HepG2 (cell line): ENCODE measurements at regions not wholly inside any gene's neighbourhood (a gene's known extent, or its start where the extent isn't known, plus 50 kb on each side); places are given as distances from the start of the nearest gene placed in this dataset.

ENCODE experiments used
- FIP1L1 ChIP-seq: fragments of 200-400 bp; formaldehyde crosslinking; IDR thresholded peaks from 2 replicates; pipeline ENCODE4 v1.6.1; 2018; ENCODE audit warnings: low read depth, mild to moderate bottlenecking, low read length, moderate library complexity, borderline replicate concordance; ENCODE audit not compliant: insufficient read depth
- FOXK1 ChIP-seq: sonication (generic); formaldehyde crosslinking; IDR thresholded peaks from 2 replicates; pipeline ENCODE4 v1.4.0; 2020; ENCODE audit warnings: low read depth, missing genetic modification reagents, borderline replicate concordance
- GATAD2A ChIP-seq: IDR thresholded peaks from 2 replicates; pipeline ENCODE4 v1.6.1; 2016
- LCORL ChIP-seq, 2 experiments: fragments of 450-650 bp in 1 of 2; sonication (generic) in 1 of 2; formaldehyde crosslinking in 1 of 2; IDR thresholded peaks; 2 replicates each; pipeline versions ENCODE4 v1.5.0 to v1.6.1; 2017 to 2020; ENCODE audit warnings: antibody characterized with exemption in 1 of 2, missing genetic modification reagents in 1 of 2
- SALL1 ChIP-seq: sonication (generic); formaldehyde crosslinking; IDR thresholded peaks from 2 replicates; pipeline ENCODE4 v1.8.0; 2022; ENCODE audit warnings: mild to moderate bottlenecking, missing genetic modification reagents
- ZMYM4 ChIP-seq: sonication (generic); formaldehyde crosslinking; IDR thresholded peaks from 2 replicates; pipeline ENCODE4 v1.8.1; 2023; ENCODE audit warnings: mild to moderate bottlenecking, missing genetic modification reagents
- ZNF292 ChIP-seq: sonication (generic); formaldehyde crosslinking; IDR thresholded peaks from 2 replicates; pipeline ENCODE4 v1.8.1; 2022; ENCODE audit warnings: mild to moderate bottlenecking, low read depth, missing genetic modification reagents, borderline replicate concordance
- TF ChIP-seq, protein P1 (sequence below): IDR thresholded peaks from 2 replicates; pipeline ENCODE4 v1.4.0; 2020; ENCODE audit warnings: mild to moderate bottlenecking, missing genetic modification reagents
- TF ChIP-seq, protein P2 (sequence below): sonication (generic); formaldehyde crosslinking; IDR thresholded peaks from 2 replicates; pipeline ENCODE4 v1.9.0; 2022; ENCODE audit warnings: low read depth, missing genetic modification reagents

DNA sequence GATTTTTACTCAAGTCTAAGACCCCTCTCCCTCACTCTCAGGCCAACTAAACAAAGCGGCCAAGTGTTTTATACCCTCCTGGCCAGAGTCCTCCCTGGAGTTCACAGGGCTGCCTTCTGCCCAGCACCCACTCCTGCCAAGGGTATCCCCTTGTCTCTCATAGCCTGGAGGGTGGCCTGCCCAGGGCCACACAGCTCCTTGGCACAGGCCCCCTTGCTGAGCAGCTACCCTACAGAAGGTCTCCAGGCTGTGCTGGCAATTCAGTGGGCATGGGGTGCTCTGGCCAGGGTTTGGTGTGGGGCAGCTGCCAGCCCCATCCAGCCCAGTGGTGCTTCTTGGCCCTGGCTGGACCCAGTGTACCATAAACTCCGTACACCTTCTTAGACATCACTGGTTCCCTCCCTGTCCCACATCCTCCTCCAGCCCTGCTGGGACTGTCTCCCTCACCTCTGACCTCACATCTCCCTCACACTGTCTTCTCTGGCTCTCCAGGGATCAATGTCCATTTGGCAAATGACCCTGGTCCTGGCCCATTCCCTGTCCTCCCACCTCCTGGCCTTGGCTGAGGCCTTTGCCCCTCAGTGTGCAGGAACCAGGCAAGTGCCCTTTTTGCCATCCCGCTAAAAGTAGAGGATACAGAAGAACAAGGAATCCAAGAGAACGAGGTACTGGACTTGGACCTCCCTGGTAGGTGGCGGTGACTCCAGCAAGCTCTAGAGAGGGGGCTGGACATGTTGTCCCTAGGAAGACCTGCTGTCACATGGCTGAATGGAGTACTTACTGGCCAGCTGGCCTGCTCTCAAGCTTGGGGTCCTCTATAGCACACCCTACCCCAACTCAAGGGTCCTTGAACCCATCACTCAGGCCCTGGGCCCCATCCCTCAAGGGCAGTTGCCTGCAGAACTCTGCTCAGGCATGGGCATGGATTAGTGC lies 50.0 kb upstream of the TRPM1 start (continued):
- TF ChIP-seq, protein P1, sequence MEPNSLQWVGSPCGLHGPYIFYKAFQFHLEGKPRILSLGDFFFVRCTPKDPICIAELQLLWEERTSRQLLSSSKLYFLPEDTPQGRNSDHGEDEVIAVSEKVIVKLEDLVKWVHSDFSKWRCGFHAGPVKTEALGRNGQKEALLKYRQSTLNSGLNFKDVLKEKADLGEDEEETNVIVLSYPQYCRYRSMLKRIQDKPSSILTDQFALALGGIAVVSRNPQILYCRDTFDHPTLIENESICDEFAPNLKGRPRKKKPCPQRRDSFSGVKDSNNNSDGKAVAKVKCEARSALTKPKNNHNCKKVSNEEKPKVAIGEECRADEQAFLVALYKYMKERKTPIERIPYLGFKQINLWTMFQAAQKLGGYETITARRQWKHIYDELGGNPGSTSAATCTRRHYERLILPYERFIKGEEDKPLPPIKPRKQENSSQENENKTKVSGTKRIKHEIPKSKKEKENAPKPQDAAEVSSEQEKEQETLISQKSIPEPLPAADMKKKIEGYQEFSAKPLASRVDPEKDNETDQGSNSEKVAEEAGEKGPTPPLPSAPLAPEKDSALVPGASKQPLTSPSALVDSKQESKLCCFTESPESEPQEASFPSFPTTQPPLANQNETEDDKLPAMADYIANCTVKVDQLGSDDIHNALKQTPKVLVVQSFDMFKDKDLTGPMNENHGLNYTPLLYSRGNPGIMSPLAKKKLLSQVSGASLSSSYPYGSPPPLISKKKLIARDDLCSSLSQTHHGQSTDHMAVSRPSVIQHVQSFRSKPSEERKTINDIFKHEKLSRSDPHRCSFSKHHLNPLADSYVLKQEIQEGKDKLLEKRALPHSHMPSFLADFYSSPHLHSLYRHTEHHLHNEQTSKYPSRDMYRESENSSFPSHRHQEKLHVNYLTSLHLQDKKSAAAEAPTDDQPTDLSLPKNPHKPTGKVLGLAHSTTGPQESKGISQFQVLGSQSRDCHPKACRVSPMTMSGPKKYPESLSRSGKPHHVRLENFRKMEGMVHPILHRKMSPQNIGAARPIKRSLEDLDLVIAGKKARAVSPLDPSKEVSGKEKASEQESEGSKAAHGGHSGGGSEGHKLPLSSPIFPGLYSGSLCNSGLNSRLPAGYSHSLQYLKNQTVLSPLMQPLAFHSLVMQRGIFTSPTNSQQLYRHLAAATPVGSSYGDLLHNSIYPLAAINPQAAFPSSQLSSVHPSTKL (CRISPR knock-in tag): peak; percentile 20; the same call in 1 of the 2 replicates
- TF ChIP-seq ZMYM4: peak; percentile 71
- TF ChIP-seq GATAD2A (CRISPR knock-in tag): 0 out of 2 replicates have a peak, but pooled peaks have one; percentile 15
- no peak for TF ChIP-seq LCORL (IDR thresholded peaks at IDR 0.05)
- TF ChIP-seq LCORL (CRISPR knock-in tag; IDR thresholded peaks at IDR 0.05): peak; percentile 50; the same call in 1 of the 2 replicates
- TF ChIP-seq FIP1L1: no peak
- TF ChIP-seq SALL1 (CRISPR knock-in tag): peak; percentile 13; the same call in 1 of the 2 replicates
- peak; percentile 25; the same call in 1 of the 2 replicates for TF ChIP-seq FOXK1 (CRISPR knock-in tag)
- TF ChIP-seq, protein P2, sequence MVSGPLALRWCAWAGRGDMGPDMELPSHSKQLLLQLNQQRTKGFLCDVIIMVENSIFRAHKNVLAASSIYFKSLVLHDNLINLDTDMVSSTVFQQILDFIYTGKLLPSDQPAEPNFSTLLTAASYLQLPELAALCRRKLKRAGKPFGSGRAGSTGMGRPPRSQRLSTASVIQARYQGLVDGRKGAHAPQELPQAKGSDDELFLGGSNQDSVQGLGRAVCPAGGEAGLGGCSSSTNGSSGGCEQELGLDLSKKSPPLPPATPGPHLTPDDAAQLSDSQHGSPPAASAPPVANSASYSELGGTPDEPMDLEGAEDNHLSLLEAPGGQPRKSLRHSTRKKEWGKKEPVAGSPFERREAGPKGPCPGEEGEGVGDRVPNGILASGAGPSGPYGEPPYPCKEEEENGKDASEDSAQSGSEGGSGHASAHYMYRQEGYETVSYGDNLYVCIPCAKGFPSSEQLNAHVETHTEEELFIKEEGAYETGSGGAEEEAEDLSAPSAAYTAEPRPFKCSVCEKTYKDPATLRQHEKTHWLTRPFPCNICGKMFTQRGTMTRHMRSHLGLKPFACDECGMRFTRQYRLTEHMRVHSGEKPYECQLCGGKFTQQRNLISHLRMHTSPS (CRISPR knock-in tag): peak; percentile 31; the same call in 1 of the 2 replicates
- TF ChIP-seq ZNF292 (CRISPR knock-in tag): no peak
- TF ChIP-seq, all 625 proteins: peak for 28
